Activated CD4-positive, alpha-beta T cell treated with anti-CD3 and anti-CD28 coated beads for 1 hour (primary cell): ENCODE measurements at regions not wholly inside any gene's neighbourhood (a gene's known extent, or its start where the extent isn't known, plus 50 kb on each side); places are given as distances from the start of the nearest gene placed in this dataset.

Experiments
- DNase-seq: peaks from one replicate; pipeline ENCODE4 v3.0.0-alpha.2; 2020

DNA sequence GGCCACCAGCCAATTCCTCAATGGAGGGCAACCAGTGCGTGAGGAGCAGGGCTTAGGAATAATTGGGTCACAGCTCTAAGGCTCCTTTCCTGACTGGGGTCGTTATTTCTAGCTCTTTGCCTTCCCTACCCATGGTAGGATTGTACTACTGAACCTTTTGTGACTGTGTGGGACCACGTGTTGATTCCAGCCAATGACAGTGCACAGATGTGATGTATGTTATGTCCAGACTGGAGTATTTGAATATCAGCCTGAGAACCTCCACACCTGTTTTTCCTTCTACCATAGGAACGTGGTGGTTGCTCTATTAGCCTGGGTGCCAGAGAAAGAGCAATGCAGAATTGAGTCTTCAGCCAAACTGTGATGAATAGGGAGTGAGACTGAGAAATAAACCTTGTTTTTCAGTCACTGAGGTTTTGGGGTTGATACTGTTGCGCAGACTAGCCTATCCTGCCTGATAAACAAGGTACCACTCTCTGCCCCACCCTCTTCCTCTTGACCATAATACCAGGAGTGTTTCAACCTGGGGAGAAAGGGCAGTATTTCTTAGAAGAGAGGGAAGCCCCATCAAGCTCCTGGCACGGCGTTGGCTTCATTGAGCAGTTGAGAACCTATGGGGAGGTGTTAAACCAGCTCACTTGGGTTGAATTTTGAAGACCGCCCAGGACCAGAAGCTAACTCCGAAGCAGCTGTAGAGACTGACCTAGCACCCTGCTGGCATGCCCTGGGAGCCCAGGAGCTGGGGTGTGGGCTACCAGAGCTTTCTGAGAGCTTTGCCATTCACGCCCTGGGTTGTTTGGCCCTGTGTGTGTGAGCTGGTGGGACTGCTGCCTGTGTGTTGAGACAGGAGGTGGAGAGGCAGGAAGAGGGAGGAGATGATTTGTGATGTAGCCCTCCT, 105.5 kb upstream of the BACH2 start:
- no peak for DNase-seq

DNA sequence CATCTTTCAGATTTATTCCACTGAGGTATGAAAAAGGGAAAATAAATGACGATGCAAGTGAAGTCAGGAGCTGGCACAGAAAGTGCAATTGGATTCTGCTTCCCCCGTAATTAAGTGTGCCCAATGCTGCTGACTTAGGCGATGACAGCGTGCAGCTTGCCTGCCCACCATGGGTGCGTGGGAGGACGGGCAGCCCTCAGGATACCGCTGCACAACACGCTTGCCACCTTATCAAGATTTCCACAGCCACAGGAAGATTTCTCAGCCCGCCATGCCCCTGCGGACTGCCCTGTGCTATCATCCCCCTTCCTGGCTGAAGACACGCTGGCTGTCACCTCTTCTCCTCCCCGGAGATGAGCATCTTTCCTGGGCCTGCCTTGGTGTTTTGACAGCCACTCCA, 103.3 kb upstream of the BACH2 start:
- no peak for DNase-seq

DNA sequence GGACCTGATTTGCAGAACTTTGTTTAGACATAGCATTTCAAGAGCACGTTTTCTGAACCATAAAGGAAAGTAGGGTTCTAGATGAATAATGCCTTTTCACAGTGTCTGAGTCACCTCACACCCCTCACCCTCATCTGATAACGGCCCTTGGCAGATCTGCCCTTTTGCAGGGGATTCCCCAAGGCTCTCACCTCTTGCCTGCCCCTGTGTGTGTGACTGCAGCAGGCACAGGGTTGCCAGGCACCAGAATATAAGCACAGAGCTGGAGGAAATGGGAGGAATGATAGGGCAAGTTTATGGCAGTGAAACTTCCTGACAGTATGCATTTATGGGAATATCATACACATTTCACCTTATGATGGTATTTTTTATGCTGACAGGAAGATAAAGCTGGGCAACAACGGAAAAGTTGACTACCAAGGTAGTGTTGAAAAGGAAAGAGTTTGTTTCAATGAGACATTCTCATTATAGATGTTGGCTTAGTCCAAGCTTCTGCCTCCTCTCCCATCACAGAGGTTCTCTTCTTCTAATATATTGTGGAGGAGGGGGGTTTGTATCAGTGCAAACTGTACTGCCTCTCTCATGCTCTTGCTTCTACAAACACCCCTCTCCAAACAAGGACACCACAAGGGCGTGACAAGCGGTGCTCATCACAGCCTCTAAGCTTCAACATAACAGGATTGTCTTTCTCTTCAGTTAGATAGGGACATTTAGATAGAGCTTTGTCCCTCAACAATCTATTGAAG, 101.5 kb upstream of the BACH2 start:
- peak; percentile 75 for DNase-seq

DNA sequence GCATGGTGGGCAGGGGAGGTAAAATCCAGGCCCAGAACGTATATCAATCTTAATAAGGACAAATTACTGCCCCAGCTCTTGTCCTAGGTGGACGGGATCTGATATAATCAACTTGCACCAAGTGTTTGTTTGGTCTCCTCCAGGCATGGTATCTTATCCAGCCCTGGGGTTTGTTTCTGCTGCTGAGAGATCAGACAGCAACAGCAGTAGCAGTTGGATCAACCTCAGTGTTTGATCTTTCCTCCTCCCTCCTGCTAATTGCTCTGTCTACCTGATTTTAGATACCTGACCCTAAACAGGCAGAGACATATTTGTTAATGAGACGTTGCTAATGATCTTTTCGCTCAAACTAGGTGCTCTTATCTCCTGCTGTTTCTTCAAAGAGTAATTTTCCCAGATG, 100.4 kb upstream of the BACH2 start:
- no peak for DNase-seq

DNA sequence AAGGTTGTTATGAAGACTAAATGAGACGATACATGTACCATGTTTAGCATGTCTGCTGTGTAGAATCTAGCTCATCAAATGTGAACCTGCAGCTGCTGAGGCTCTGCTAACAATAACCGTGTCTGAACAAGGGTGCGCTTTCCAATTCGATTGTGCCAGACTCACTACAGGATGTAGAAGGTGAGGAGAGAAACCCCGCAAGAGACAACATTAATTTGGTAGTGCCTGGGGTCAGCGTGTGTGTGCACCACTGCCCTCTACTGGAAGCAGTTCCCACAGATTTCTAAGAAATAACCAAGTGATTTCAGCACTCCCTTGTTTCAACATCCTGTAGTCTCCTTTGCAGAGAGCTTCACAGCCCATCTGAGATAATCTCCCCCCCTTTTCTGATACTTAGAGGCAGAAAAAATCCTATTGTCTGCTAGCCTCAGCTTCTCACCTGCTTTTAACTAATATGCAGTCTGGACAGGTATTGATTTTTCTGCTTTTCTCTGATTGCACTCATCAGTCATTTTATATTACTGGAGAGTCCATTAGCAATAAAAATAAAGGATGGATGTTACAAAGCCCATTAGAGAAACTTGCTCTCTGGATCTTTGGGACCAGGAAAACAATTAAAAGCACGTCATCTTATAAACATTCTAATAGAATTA, 96.7 kb upstream of the BACH2 start:
- peak; percentile 49 for DNase-seq

DNA sequence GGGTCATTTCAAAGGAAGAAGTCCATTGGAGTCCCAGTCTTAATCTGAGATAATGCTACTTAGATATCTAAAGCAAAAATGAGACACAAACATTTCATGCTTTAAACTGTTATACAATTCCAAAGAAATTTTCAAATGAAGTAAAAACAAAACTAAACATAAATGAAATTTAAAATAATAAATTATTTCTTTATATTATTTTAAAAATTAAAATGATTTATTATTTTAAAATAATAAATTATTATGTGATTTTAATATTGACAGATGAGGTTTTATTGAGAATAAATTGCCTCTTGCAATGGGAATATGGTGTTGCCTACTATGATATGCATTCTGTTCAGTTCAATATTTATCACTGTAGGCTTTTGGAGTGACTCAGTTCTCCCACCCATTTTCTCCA, 93.7 kb upstream of the BACH2 start:
- no peak for DNase-seq

DNA sequence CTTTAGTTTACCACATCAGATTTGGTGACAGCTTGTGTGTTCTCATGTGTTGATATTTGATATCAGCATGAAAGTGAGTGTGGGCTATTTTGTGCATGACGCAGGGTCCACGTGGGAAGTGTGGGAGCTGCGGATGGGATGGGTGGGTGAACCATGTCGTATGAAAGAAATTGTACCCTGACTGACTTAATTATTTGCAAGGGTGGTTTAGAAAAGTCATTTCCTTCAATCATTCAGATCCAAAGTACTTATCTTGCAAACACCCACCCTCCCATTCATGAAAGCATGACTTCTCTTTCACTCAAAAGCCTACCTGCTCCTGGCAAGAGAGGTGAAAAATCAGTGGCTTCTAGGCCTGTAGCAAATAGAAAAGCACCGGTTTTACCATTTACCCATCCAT, 91.8 kb upstream of the BACH2 start:
- no peak for DNase-seq

DNA sequence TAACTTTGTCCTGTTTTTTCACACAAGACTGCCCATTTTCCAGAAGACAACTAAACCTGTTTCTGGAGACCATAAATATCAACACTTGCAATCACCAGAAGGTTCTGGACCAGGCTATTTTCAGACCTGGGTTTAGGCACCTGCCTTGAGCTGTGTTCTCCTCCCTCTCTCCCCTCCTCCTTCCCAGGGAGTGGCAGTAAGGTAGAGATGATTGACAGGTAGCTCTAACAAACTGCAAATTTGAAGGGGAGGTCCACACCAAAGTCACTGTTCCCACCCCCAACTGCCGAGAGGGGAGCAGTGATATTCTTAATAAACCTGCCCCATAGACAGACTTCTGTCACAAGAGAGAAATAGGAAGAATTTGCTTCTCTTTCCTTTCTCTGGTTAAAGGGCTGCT, 91.2 kb upstream of the BACH2 start:
- DNase-seq, result no peak

DNA sequence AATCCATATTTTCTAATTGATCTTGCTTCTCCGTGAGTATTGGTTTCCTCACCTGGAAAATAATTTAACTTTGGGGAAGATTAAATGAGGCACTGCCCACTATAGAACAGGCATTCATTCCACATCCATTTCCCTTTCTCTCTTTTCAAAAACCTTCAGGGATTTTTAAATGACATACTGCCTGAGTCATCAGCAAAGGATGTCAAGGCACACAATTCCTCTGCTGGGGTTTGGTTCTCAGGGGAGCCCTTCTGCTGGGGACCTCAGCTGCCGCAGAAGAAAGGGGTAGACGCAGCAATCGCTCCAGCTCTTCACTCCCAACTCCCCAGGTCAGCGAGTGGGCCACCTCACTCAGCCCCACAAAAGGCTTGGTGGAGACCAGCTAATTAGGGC, 90.7 kb upstream of the BACH2 start:
- no peak for DNase-seq

DNA sequence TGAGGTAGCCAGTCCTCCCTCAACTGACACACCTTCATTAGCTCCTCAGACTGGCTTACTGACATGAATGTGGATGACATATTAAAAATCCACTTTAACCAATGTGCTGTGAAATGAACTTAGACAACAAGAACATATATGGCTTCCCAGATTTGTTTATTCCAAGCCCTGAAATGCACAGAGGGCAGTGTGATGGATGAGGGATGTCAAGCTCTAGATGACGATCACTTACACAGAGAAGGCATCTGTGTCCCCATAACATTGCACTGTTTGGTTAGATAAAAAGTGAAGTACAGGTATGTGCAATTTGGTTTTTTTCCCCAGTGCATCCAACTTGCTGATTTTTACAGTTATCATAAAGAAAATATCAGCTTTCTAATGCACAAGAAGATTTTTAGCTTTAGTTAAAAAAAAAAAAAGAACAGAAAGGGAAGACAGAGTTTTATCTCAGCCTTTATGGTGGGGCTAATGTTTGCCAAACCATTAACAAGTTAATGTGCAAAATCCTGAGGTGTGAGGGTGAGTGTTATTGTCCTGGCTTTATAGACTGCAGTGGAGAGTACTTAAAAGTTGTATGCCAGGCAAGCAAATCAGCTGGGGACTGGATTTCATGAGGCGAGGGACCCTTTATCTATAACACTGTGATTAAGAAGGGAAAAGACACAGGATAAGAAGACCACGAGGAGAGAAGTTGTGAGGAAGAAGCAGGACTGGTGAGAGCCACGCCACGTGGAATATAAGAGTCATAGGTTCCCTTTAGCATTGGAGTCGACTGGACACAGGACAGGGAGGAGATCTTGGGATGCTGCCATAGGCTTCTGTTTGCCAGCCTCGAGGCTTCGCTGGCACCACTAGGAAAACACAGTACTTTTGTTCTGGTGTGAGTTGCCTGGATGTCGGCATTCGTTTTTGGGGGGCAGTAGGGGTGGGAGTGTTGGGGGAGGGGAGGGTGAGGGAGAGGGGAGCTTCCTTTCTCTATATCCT, 90.0 kb upstream of the BACH2 start:
- no peak for DNase-seq

DNA sequence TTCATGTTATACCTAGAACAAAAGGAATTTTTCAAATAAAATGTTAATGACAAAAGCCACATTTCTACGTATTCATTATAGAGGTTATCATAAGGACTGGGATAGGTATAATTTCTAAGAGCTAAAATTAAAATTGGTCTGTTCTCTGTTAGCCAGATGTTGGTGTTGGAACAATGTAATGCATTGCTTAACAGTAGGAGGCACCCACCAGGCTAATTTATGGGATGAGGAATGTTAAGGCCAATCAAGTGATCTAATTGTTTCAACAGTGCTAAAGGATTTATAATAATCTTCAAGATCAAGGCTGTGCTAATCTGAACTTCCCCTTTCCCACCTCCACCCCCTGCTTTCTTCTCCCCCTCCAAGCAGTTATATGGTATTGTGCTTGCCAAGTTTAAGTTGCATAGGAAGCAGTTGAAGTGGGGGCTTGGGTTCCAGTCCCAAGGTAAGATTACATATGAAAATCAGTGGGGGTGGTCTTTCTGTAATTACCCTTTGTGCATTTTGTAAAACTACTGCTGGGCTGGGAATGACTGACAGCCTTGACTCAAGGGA, 89.2 kb upstream of the BACH2 start:
- DNase-seq, result no peak

DNA sequence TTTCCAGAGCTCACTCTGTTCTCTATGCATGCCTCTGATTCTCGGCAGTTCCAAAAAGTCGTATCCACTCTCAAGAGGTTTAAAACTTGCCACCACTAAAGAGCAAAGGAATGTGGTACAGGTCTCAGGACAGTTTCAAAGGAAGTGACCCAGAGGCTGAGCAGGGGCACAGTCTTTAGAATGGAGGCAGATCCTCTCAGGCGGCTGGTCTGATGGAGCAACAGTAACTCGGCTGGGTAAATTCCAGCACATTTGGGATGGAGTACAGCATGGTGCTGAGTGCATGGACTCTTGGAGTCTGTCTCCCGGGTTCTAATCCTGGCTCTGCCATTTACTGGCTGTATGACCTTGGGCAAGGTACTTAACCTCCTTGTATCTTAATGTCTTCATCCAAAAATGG, 88.1 kb upstream of the BACH2 start:
- DNase-seq, result no peak

DNA sequence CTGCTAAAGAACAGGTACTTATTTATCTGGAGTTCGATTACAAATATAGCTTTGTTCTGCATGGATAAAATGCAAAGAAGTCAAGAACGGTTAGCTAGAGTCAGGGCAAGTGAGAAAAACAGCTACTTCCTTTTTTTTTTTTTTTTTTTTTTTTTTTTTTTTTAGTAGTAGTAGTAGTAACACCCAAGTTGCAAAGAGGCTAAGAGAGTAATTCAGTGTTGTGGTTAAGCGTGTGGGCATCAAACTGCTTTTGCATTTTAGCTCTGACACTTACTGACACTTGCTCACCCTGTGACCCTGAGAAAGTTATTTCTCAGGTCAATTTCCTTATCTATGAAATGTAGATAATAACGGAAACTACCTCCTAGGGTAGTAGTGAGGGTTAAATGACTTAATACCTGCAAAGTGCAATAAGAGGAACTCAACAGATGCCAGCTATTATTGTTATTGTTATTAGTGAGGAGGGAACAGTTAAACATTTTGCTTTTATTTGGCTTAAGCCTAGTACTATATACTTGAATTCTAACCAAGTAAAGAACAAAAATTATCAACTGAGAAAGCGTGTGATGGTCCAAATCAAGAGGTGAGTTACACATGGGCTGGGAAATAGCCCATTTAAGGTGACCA, 86.7 kb upstream of the BACH2 start:
- no peak for DNase-seq

DNA sequence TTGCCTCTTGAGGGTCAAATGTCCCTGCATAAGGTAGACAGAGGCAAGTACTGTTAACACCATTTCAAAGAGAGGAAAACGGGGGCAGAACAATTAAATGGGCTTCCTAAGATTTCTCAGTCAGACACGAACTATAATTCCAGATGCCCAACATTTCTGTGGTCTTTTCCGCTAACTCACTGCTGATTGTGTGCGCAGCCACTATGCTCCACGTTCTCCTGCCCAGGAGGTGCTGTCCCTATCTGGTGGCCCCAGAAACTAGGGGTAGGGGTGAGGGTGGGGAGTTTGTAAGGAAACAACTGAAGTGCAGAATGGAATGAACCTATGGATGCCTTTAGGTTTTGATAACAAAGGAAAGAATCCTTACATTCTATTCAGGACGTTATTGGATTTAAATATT, 86.1 kb upstream of the BACH2 start:
- no peak for DNase-seq

DNA sequence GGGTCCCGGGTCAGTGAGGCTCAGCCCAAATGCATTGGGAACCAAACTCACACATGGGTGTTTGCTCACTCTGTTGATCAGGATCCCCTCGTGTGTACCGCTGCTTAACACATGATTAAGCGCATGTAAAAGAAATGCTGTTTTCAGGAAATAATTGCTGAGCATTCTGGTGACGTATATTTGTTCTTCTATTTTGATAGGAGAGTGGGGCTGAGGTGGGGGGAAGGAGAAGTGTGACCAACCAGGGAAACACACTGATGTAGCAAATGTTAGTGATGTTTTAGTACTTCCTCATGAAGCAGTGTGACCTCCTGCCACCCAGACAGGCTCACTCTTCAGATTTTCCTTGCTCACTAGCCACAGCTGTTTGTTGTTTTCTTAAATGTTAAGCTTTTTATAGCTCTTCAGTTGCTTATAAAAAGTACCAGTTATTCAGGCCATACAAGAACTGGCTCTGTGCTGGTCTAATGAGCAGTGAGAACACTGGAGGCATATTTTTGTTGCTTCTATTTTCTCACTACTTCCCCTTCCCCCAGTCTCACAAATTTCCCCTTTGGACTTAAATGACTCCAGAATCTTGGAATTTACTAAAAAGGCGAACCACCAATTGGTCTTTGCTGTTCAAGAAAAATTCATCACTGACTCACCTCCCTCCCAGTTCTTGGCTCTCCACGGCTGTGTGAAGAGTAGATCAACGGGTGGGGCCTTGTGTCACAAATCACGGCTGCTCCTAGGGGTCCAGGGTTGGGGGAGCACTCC, 79.2 kb upstream of the BACH2 start:
- DNase-seq, result no peak

DNA sequence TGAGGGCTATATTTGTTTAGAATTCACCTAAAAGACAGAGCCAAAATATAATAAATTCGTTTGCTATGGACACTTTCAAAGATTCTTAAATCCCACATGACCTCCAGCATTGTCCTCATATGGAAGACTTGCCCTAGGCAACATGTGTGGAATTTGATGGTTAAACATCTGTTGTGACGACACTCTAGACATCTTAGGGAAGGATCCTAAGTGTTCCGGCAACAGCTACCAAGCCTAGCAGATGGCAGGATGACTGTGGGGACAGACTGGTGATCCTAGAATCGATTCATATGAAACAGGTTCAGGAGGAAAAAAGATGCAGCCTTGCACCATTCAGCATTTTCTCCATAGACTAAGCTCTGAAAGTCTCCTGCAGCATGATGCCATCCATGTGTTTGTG, 77.6 kb upstream of the BACH2 start:
- no peak for DNase-seq

DNA sequence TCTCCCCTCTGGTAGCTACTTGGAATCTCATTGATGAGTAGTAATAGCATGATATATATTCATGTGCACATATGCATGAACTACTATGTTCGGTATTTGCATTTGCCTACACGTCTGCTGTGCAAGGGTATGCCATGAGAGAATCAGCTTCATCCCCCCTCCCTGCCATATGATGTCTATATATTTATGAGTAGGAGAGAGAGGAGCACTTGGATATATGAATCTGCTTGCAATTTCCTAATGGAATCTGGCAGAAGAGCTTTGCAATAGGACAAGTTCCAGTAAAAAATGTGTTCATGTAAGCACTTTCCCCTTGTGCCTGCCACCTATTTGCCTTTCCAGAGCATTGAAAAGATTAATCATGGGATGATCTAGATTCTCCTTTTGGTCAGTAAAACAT, 76.2 kb upstream of the BACH2 start:
- DNase-seq, result no peak

DNA sequence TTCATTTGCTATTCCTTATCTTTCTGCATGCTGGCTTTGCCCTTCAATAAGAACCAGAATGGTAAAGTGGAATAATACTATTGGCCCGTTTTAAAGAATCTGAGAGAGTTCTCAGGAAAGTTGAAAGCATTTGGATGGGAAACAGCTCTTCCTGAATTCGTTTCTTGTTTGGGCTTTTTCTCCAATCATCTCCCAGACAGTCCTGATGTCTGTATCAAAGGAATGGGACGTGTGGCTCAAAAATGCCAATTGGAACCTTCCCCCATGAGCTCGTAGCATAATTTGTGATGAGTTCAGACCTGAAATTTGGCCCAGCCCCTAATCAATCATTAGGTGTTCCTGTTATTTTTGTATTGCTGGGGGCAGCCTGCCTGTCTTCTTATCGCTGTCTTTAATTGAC, 75.8 kb upstream of the BACH2 start:
- DNase-seq, result no peak

DNA sequence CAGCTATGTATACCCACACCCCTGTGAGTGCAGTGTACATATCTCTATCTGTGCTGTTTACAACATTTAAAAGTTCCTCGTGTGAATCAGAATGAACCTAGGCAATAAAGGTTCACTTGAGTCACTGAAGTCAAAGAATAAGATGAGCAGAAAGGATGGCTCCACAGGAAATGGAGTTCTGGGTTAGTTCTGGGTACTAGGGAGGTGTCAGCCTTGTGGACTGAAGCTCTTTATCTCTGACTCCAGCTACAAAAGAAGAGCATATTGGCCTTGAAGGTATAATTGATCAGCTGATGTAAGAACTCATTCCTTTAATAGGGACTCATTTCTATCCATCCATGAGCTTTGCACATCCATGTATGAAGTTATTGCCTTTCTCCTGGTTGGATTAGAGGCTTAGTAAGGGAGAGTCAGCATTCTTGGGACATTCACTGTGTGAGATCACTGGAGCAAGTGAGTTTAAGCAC, 73.9 kb upstream of the BACH2 start:
- DNase-seq, result no peak

DNA sequence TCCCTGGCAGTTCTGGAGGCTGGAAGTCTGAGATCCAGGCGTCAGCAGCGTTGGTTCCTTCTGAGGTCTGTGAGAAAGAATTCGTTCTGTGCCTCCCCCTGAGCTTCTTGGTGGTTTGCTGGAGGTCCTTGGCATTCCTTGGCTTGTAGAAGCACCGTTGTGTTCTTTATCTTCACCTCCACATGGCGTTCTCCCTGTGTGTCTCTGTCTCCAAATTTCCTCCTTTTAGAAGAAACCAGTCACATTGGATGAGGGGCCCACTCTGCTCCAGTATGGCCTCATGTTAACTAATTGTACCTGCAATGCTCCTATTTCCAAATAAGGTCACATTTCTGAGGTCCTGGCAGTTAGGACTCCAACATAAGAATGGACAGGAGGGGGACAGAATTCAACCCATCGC, 73.0 kb upstream of the BACH2 start:
- no peak for DNase-seq

DNA sequence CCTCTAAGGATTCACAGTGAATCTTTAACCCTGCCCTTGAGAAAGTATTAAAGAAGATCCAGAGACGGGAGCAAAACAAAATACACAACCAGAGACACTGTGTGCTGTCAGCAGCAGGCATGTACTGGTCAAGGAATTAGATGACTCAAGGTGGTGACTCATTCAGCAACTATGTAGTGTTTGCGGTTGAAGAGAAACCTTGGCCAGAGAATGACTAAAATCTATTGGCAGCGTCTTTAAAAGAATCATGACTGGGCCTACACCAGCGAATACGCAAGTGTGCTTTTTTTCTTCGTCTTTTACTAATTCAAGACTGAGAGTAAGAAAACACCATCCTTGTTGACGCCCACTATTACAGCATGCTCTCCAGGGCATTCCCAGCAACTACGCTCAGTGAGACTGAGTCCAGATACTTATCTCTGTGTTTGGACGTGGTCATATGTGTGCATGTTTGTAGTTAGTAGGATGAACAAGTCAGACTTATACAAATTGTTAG, 72.4 kb upstream of the BACH2 start:
- DNase-seq, result no peak
